G401.6 (cell line): ENCODE measurements at regions not wholly inside any gene's neighbourhood (a gene's known extent, or its start where the extent isn't known, plus 50 kb on each side); places are given as distances from the start of the nearest gene placed in this dataset.

Experiments
- FAIRE-seq: peaks from 2 replicates; lab custom pipeline; 2012; peaks lifted over from hg19 to GRCh38; lab: Jason Lieb, UNC

DNA sequence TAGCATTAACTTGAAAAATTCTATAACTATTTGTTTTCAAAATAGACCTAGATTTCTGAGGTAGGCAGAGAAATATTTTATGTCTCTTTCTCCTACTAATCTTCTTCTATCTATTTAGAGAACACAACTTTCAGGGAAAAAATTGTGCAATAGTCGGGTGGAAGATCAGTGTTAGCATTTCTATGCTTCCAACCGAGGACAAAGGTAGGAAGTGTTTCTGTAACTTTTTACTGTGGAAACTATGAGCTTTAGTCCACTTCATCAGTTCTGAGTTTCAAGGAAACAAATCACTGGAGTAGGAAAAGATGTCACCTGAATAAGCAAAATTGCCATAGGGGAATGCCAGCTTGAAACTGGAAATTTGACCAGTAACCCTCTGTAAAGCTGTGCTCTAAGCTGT lies 207.7 kb upstream of the CTAGE1 start:
- FAIRE-seq, result no peak

DNA sequence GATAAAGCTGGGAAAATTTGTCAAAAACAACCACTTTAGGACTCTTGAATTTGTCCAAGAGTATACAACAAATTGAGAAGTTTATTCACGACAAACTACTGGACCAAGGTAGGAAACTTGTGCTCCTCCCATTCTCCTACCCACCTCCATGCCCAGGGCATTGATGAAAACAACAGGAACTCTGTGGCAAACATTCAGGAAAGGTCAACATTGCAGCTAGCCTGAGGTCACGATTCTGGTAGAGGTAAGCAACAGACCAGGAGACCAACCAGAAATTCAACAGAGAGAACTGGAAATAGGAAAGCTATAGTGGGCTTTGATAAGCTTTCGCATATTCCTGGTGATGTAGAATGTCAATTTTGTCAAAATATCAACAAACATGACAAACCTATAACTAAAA lies 209.1 kb upstream of the CTAGE1 start:
- no peak for FAIRE-seq

DNA sequence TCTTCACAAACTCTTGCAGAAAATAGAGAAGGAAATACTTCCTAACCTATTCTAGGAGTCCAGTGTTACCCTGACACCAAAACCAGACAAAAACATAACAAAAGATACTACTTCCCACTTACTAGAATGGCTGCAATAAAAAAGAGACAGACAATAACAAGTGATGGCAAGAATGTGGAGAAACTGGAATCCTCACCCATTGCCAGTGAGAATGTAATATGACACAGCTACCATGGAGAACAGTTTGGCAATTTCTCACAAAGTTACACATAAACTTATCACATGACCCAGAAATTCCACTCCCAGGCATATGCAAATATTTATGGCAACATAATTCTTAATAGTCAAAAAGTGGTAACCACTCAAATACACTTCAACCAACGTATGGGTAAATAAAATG lies 209.8 kb upstream of the CTAGE1 start:
- FAIRE-seq, result no peak

DNA sequence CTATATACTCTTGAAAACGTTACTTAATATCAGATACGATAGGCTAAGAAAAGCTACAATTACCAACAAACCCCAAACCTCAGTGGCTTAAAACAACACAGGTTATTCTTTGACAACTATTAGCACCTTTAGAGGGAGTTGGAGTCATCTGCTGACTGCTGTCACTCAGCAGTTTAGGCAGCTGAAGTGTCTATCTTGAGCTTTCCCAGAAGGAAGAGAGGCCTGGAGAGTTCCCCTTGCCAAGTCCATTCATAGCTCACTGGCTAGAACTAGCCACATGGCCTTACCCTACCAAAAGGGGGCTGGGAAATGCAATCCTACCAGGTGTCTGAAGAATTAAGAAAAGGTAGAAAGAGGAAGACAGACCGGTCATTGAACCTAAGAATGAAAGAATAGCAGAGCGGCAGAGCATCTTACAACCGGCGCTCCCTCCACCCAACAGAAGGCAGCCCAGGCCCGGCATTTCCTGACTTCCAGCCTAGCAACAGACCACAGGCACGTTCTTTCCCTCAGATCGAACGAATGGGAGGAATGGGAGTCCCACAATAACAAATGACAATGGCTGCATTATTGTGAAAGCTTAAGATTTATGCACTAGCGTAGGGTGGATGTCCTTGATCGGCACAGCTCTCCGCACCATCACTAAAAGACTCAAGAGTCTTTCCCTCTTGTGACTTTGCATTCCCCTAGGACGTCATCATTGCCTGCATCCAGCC lies 211.2 kb upstream of the CTAGE1 start:
- no peak for FAIRE-seq

DNA sequence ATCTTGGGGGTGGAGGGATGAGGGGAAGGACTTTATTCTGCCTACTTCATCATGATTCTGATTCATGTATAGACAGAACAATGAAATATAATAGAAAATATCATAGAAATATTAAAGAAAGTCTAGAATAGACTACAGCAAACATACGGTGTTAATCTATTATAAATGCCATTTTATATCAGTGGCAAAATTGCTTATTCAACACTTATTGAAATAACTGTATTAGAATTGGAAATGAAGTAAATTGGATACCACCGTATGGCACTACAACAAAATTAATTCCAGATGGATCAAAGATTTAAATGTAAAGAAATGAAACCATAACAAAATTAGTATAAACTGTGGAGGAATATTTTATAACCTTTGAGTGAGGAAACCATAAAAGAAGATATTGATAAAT lies 213.3 kb upstream of the CTAGE1 start:
- FAIRE-seq, result no peak

DNA sequence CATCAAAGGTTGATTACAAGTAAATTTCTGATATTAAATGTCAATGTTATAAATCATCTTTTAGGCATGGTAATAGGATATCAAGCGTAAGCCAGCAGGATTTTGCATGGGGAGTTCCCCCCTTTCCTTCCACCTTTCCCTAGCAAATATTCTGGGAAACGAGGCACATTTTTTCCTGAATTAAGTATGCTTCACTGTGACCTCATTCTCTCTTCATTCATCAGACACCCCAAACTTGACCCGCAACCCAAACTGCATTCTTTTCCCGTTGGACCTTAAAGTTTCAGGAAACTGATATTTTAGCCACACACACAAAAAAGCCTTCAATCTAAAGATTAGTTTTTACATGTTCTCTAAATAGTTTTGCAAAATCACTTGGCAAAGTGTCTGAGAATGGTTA lies 214.5 kb upstream of the CTAGE1 start:
- FAIRE-seq, result no peak

DNA sequence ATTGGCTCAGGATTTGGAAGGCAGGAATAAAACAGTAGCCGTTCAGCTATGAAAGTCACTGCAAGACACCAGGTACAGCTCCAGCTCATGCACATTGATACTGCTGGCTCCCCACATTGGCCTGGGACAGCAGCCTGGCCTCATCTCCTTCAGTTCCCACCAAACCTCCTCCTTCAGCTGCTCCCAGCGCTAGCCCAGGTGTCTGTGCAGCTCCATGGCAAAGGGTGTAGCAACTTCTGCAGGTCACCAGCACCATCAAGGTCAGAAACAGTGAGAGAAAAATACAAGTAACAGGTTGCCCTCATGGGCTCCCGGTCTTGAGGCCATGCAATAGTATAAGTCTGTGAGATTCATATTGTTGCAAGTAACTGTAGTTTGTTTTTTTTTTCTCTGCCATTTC lies 216.7 kb upstream of the CTAGE1 start:
- no peak for FAIRE-seq

DNA sequence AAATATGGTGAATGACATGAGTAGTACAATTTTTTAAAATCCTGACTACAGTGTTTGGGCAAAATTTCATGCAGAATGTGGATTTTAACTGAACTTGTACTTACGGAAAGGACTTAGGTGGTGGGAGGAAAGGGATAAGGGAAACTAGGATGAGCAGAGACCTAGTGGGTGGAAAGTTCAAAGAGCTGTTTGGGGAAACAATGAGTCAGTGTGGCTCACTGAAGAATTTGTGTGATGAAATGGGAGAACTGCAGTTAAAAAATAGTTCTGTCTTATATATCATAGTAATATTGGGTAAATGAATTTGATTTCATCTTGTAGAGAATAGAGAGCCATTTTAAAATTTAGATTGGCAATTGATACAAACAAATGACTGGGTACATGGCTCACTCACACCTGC lies 220.1 kb upstream of the CTAGE1 start:
- no peak for FAIRE-seq

DNA sequence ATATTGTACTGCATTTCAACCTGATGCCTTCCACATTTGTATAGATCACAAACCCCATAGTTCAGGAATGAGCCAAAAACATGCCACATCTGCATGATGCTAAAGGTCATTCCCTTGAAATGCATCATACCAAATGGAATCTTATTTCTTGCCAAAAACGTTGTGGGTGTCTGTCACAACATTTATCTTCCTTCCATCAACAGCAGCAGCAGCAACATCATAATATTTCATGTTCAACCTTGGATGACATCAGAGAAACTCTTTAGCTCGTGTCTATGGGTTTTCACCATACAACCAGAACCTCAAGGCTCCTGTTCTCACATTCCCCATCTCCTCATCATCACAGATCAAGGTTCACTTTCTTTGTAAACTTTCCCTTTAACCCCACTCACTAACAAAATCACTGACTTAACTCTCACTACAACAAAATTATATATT lies 221.3 kb upstream of the CTAGE1 start:
- no peak for FAIRE-seq

DNA sequence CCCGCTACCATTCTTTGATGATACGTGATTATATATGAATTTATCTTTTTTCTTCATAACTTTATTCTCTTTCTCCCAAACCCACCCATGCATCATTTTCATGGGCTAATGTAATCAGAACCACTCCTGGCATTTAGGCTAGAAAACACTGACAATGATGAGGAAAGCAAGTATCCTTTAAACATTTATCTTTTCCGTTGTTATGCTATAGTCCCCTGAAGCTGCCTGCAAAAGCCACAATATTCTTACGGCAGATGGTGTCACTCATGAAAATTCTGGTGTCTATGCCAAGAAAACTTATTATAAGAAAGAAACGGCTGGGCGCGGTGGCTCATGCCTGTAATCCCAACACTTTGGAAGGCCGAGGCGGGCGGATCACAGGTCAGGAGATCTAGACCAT lies 221.8 kb upstream of the CTAGE1 start:
- FAIRE-seq, result no peak

DNA sequence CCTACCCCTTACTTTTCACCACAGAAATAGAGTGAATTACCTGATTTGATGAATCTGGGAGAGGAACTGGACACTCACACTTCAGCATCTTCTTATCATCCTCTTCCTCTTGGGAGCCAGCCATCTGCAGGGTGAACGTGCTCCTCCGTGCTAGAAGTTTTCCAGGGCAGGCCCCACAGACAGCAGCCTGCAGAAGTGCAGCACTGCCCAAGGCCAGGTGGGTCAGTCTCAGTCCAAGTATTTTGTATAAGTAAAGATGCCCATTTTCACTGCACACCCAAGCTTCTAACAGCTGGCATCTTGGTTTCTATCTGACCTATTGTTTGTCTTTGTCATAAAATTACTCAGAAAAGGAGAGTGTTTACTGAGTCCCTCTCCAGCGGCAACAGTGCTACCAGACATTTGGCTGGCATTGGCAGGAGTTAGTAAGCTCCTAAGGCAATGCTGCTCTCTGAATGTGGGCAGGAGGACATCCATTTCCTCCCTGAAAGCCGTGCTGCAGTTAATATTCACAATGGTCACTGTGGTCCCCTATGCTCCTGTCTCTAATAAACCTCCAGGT lies 222.6 kb upstream of the CTAGE1 start:
- FAIRE-seq, result no peak

DNA sequence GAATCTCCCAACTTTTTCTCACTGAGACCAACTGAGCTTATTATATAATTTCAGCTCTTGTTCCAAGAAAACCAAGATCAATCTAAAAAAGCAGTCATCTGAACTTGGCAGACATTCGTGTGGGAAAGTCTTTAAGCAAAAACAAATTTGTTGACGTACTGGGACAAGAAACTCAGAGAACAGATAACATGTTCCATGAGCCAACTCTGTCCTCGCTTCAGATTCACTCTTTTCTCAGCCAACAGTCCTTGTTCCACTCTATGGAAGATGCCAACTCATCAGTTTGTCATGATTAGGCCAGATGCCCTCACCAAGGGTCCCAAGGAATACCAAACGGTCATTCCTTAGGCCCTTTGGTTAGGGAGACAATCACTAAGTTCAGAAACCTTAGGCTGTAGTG lies 224.2 kb upstream of the CTAGE1 start:
- no peak for FAIRE-seq

DNA sequence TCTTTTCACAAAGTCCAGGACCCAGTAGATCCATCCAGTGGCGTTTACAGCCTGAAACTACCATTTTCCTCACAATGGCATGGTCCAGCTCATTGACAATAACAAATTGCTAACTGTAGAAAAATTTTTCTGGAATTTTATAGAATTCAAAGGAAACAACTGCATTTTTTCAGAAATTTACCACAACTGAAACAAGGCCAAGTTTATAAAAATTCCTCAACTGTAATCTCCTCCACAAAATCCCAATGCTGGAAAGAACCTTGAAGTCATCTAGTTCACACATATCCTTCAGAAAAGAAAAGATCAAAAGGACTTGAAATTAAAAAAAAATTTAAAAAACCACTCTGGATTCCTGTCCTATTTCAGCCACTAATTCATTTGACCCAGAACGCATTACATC lies 226.0 kb upstream of the CTAGE1 start:
- no peak for FAIRE-seq

DNA sequence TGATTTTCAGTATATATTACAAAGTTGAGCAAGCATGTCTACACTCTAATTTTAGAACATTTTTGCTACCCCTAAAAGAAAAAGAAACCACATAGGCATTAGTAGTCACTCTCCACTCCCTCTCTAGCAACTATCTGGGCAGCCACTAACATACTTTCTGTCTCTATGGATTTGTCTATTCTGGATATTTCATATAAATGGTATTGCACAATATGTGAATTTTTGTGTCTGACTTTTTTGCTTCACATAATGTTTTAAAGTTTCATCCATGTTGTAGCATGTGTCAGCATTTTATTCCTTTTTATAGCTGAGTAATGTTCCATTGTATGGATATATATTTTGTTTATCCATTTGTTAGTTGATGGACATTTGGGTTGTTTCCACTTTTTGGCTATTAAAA lies 232.5 kb upstream of the CTAGE1 start:
- no peak for FAIRE-seq

DNA sequence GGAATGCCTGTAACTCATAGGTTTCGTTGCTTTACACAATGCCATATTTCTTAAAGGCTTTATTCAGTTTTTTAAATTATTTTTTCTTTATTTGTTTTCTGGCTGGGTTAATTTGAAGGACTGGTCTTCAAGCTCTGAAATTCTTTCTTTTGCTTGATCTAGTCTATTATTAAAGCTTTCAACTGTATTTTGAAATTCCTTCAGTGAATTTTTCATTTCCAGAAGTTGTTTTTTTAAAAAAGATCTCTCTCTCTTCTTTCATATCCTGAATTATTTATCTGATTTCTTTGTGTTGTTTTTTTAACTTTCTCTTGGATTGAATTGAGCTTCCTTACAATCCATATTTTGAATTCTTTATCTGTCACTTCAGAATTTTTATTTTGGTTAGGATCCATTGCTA lies 239.9 kb upstream of the CTAGE1 start:
- FAIRE-seq, result no peak

DNA sequence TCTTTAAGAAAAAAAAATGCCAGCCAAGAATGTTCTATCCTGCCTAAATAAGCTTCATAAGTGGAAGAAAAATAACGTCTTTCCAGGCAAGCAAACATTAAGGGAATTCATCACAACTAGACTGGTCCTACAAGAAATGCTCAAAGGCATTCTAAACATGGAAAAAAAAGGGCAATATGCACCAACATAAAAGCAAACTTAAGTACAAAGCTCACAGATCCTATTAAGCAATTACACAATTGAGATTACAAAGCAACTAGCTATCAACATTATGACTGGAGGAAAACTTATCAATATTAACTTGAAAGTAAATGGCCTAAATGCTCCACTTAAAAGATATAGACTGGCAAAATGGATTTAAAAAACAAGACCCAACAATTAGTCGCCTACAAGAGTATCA lies 240.6 kb upstream of the CTAGE1 start:
- FAIRE-seq, result no peak

DNA sequence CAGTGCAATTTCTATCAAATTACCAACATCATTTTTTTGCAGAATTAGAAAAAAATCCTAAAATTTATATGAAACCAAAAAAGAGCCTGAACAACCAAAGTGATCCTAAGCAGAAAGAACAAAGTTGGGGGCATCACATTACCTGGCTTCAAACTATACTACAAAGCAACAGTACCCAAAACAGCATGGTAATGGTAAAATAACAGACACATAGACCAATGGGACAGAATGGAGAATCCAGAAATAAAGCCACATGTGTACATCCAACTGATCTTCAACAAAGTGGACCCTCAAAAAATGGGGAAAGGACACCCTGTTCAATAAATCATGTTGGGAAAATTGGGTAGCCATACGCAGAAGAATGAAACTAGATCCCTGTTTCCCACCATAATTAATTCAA lies 245.7 kb upstream of the CTAGE1 start:
- no peak for FAIRE-seq

DNA sequence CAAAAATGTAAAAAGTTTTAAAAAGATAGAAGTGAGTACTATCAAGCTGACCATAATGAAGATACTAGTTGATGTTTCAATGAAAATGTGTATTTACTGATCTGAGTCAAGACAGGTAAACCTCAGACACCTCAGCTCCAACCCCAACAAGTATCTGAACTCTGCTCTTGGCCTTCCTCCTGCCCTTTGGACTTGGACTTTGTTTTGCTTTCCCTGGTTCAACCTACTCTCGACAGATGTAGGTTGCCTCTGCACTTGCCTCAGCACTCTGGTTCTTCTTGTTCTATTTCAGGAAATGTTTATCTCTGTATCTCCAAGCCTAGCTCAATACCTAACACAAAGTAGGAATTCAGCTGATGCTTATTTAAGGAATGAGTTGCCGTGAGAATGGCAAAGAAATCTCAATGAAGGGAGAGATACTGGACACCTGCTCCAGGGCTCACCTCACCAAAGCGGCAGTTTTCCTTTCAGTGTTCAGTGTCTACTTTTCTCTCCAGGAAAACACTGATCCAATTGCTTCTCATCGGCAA lies 248.8 kb upstream of the CTAGE1 start:
- FAIRE-seq, result no peak

DNA sequence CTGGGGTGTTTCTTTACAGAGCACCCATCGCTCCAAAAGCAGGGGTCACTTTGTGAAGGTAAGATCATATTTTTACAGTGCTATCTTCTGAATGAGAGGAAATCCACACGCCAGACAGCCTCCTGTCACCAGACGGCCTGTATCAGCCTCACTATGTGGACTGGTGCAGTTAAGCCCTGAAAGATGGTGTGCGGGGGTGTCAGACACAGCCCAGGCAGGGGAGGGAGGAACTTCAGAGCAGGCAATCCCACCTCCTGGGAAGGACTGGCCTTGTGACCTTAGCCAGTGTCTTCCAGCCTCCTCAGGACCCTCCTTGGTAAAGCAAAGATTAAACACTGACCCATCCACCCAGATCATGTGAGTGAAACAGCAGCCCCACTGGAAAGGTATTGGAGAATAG lies 249.4 kb upstream of the CTAGE1 start:
- FAIRE-seq, result no peak

DNA sequence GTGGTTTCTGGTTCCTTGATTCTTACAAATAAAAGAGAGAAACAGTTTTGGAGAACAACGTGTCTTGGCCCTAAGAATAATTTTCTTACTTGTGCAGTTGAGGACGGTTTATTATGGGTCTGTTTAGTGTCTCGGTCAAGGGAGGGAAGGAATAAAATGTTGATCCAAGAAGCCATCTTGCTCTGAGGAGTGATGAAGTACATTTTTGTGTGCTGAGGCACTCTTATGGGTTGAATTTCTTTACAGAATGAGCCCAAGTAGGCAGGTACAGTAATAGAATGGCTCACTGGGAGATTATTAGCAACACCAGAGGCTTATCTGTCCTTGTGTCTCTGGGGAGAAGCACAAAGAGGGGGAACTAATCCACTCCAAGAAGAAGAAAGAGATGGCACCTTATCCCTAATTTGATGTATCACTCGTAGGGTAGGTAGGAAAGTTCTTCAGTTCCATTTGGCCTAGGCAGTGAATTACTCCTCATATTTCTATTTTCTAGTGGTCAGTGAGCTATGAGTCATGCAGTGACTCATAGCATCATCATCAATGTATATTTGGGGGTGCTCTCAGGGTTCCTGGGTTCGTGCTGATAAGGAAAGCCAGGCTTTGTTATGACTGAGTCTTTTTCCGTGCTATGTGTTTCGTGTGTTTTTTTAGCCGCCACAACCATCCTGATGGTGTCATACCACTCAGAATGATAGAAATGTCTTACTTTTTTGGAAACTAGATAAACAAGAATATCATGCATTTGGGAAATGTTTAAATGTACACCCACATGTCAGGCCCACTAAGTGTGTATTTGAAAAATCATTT lies 250.1 kb upstream of the CTAGE1 start:
- no peak for FAIRE-seq

DNA sequence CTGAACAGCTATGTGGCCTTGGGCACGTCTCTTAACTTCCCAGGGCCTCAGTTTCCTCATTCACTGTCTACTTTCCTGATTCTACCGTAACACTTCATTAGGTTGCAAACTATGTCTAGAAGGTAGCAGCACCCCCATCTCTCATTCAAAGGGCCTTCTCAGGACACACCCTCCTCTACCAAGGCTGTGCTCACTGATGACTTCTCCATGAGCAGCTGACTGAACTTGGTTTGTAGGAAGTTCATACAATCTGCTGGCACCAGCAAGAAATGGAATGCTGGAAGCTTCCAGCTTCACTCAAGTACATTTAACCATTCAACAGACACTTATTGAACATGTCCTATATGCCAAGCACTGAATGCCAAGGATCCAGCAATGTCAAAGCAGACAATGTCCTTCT lies 250.8 kb upstream of the CTAGE1 start:
- FAIRE-seq, result no peak

DNA sequence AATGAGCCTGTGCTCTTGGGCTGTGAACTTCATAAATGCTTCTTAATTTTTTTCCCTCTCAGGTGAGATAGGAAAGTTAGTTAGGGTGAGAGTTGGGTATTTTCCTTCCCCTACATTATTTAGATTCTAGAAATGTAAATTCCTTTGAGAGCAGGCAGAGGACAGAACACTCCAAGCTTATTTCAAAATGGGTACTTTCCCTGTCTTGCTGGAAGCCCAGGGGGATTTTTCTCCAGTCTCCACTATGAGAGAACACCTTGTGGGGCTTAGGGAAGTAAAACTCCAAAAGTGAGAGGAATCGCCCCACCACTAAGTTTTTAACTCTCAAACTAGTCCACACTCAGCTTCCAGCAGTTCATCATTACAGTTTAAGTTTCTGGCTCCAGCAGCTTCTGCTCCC lies 253.2 kb upstream of the CTAGE1 start:
- no peak for FAIRE-seq

DNA sequence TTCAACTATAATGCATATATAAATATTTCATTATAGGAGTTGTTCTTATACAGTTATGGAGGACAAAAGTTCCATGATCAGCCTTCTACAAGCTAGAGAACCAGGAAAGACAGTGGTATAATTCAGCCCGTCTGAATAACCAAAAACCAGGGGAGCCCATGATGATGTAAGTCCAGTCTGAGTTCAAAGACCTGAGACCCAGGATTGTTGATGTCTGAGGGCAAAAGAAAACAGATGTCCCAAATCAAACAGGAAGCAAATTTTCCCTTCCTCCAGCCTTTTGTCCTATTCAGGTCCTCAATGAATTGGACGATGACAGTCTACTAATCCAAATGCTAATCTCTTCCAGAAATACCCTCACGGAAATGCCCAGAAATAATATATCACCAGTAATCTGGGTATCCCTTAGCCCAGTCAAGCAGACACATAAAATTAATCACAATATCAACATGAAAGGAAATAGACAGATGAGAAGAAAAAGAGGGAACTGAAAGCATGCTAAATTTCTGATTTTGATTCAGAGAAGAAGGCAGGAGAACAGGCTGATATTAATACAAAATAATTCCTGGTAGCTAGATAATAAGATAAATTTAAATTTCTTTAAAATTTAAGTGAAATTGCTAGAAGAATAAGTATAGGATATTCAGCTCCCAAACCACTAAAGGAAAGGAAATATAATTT lies 255.6 kb upstream of the CTAGE1 start:
- no peak for FAIRE-seq
